ENCODE measurements at regions not wholly inside any gene's neighbourhood (a gene's known extent, or its start where the extent isn't known, plus 50 kb on each side); places are given as distances from the start of the nearest gene placed in this dataset.
"Not testable (repeated sequence)": the region's sequence is repeated elsewhere in the genome, so short reads cannot be mapped to it uniquely, and the experiment has no call there.

DNA sequence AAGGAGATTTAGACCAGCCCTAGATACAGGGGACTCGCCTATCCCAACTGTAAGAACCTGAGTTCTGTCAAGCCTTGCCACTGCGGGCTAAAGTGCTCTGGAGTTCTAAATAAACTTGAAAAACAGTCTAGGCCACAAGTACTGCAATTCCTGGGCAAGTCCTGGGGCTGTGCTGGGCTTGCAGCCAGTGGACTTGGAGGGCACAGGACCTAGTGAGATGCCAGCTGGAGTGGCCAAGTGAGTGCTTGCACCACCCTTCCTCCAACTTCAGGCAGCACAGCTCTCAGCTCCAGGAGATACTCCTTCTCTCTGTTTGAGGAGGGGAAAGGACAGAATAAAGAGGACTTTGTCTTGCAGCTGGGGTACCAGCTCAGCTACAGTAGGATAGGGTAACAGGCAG is 307.6 kb upstream of the FBXO33 start:
- in situ Hi-C loops (cut with HindIII; ENCODE audit: low sequenced_read_pairs): no loop called here

DNA sequence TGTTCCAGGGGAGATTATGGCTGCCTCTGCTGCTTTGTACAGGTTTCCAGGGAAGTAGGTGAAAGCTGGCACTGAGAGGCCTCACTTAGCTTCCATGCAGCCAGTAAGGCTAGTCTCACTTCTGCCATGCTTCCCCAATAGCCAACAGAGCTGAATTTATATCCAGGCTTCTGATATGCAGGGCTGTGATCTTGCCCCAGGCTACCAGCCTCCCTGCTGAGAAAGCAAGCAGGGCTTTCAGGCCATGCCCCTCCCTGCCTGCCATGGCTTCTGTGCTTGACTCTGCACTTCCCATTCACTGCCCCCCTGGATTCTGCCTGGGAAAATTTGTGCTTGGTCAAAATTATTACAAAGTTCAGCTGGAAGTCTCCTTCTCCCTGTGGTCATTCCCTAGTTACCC is 302.1 kb upstream of the FBXO33 start:
- in situ Hi-C loops (cut with HindIII; ENCODE audit: low sequenced_read_pairs): no loop called here

DNA sequence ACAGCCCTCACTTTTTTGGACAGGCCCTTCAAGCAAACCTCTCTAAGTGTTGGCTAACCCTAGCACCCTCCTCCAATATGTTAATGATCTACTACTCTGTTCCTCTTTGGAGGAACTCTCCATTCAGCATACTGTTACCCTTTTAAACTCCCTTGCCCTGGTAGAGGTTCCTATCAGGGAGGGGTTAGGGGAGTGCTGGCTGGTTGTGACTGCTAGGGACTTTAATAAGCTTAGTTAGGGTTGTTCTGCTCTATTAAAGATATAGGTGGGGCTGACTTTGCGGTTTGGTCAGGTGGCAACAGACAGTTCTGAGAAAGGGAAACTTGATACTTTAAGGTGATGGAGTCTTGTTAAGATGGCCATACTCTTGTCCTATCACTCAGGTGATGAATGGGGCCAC is 301.5 kb upstream of the FBXO33 start:
- in situ Hi-C loops (cut with HindIII; ENCODE audit: low sequenced_read_pairs): no loop called here

DNA sequence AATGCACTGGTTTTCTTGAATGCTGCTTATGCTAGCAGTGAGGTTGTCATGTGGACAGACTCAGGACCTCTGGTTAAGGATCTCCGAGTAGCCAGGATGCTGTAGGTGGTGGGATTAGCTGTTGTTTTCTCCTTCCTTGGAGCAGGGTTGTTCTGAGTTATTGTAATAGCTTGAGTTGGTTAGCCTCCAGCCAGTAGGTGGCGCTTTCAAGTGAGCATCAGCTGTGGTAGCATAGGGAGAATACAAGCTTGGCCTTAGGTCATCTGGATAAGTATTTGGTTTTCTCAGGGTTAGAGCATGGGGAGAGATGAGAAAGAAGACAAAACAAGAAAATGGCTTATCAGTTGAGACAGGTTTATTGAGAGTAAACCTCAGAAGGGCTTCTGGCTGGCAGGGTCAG is 299.7 kb upstream of the FBXO33 start:
- in situ Hi-C loops (cut with HindIII; ENCODE audit: low sequenced_read_pairs): no loop called here

DNA sequence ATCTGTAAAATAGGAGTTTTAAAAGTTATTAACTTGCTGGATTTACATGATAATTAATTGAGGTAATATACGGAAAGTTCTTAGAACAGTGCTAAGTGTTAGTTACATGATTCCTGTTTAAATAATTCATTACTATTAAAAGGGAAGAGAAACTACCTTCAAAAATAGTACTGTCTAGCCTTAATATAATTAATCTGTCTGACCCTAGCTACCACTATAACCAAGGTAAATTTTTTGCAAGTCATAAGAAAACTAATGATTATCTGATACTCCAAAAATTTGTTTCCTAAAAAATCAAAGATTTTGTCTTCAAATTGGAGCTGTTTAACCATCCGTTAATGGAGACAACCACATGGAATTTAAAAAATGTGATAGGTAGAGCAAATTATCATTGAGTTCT is 294.3 kb upstream of the FBXO33 start:
- in situ Hi-C loops (cut with HindIII; ENCODE audit: low sequenced_read_pairs): no loop called here

DNA sequence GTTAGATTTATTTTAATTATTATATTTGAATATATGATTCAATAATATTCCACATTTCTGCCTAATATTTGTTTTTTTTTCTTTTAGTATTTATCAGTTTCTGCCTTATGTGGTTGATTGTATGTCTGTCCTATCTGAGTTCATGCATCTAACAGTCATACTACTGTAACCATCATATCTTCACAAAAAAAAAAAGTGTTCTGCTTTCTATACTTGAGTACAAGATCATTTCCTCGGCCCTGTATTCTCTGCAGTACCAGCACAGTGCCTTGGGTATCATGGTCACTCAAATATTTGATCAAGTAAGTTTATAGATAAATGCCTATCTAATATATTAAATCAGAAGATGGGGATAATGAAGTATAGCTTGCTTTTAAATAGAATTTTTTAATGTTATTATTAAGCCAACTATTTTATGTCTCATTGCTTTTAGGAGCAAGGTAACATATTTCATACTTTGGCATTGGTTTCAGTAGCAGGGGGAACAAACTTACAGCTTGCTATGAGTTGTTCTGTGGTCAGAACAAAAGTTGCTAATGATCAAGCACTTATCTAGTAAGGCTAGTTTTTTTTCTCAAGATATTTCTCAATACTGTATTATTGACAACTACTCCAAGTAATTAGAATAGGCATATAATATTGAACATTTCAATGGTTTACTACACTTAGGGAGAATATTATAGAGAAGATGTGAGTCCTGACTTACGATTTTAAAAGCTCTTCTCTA is 290.5 kb upstream of the FBXO33 start:
- in situ Hi-C loops (cut with HindIII; ENCODE audit: low sequenced_read_pairs): no loop called here

DNA sequence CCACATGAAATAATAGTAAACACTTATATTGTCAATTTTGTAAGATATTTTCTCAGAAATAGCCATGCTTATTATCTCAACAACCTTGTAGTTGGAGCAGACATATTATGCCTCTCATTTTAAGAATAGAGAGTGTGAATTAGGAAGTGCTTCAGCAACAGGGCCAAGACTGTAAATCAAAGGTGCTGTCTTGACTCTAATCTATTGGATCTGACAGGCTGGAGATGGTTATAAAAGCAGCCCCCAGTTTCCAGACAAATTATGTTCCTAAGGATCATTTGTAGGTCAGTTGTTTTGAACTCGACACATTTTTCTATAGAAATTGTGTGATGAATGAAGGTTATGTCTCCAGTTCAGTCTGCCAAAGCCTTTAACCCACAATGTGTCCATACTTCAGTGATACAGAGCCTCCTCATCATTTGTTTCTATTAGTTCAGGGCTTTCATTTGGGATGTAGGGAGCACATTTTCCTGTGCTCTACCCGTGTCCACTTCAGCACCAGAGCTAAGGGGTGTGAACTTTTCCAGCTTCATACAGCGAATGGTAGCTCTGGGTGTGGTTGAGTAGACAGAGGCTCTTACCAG is 284.8 kb upstream of the FBXO33 start:
- in situ Hi-C loops (cut with HindIII; ENCODE audit: low sequenced_read_pairs): no loop called here

DNA sequence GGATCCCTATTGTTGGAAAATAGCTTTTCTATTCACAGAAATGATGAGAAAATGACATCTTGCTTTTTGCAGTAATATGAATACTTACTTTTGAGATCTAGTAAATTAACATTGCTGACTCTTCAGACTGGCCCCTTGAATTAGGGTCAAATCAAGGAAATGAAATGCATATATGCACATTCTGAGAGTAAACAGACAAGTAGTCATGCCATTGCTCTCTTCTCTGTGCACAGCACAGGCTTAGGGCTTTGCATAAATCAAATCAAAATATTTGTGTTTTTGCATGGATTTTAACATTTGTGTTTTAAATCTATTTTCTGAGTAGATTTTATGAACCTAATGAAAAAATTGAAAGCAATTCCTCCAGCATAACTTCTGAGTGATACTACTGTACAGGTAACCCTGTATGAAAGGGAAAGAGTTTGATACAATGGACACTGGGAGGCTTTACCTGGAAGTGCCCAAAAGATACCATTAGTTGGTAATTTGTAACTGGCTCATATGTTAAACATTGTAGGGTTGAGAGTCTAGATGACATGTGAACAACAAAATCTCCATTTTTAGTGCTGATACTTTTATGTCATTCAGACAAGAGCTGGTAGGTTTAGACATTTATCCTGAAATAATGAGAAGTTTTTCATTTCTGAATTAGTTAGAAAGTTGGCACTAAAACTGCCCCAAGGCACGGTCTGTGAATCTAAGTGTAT is 280.2 kb upstream of the FBXO33 start:
- in situ Hi-C loops (cut with HindIII; ENCODE audit: low sequenced_read_pairs): no loop called here

DNA sequence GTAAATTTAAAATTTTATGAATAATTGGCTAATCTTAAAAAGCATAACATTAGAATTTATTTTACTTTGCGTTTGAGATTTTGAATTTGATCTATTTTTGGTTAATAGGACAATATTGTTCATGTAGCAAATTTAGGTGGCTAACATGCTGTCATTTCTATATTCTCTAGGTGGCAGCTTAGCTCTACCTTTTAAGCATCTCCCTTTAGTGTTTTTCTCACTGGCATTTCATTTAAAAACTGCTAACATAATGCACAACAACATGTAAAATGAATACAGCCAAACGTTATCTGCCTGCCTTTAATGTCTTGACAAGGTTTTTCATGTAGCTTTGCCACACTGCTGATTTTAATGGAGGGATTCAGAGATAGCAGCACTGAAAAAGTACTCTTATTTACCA is 272.4 kb upstream of the FBXO33 start:
- in situ Hi-C loops (cut with HindIII; ENCODE audit: low sequenced_read_pairs): no loop called here

DNA sequence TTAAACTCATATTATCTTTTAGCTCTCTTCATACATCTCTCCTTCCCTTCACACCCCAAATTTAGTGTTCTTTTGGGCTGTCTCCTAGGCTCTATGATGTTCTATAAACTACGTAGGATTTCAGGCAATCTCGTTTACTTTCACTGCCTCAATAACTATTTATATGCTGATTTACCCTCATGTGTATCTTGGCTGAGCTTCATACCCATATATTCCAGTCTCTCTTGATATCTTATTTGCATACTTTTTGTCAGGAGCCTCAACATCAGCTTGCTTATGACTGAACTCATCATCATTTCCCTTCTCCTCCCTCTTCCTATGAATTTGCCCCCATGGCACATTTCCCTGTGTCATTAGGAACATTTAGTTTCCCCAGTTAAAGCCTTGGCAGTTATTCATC is 262.1 kb upstream of the FBXO33 start:
- in situ Hi-C loops (cut with HindIII; ENCODE audit: low sequenced_read_pairs): no loop called here

DNA sequence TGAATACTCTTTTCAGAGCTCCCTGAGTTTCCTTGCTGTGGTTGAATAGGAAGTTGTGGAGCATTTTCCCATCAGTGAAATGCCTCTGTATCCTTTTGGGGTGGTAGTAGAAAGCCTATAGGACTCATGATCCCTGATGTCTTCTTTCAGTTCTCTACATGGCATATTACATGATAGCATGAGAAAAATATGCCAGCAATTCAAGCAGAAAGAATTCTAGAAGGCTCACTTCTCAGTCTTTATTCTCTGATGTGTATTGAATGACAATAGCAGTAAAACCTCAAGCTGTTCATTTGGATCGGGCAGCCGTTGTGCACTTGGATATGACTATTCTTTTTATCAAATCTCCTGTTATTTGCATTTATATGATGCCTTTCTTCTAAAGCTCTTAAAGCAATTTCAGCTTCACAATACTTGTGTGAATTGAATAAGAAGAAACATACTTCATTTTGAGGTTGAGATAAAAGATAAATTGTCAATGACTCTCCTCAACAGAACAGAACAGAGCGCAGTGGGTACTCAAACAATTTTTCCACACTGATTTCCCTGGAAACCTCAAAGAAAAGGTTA is 251.5 kb upstream of the FBXO33 start:
- in situ Hi-C loops (cut with HindIII; ENCODE audit: low sequenced_read_pairs): no loop called here

DNA sequence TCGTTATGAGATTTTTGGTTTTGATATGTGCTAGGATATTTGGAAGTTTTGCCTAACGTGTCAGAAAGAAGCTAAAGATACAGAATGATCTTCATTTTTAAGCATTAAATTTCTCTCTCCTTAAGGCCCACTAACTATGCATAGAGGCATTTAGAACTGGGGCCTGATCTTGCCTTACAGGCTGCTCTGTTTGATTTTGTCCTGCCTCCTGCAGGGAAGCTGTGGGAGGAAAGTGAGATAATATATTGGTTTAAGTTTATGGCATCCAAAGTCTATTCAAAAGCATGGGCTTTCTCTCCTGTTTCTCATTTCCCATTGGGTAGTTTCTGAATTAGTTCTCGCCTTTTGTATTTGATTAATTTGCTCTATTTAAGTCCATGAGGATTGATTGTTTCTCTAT is 250.3 kb upstream of the FBXO33 start:
- in situ Hi-C loops (cut with HindIII; ENCODE audit: low sequenced_read_pairs): no loop called here

DNA sequence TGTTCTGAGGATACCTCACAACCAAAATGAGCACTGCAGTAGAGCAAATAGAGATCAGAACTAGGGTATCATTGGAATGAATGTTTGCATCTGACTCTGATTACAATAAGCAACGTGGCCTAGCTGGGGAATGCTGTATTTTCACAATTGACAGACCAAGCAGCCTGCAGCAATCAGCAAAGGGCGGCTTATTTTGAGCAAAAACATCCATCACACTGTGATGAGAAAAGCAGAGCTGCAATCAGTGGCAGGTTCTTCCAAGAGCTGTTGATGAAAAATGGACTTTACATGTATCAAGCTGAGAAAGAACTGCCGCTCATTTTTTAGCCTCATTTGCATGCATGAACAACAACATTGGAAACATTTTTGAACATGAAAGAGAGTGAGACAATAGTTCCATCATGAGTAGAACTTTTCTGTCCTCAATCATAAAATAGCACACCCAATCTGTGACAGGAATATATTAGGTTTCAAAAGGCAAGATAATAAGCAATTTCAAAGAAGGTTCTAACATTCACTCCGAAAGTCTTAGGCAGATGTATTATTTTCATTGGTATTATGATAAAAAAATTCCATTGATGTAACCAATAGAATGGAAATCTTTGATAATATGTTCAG is 249.7 kb upstream of the FBXO33 start:
- in situ Hi-C loops (cut with HindIII; ENCODE audit: low sequenced_read_pairs): no loop called here

DNA sequence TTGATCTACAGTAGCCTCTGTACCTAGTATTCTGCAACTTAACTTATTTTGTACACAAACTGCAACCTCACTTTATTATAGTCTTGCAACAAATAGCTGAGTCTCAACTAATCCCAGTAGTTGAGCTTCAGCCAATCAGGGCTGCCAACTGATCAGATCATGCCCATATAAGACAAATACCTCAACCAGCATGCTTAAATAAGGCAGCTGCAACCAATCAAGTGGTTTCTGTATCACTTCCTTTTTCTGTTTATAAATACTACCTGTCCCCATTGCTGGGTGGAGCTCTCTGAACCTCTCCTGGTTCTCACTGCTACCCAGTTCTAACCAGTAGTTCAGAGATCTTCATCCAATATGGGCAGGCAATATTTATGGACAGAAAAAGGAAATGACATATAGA is 248.5 kb upstream of the FBXO33 start:
- in situ Hi-C loops (cut with HindIII; ENCODE audit: low sequenced_read_pairs): no loop called here

DNA sequence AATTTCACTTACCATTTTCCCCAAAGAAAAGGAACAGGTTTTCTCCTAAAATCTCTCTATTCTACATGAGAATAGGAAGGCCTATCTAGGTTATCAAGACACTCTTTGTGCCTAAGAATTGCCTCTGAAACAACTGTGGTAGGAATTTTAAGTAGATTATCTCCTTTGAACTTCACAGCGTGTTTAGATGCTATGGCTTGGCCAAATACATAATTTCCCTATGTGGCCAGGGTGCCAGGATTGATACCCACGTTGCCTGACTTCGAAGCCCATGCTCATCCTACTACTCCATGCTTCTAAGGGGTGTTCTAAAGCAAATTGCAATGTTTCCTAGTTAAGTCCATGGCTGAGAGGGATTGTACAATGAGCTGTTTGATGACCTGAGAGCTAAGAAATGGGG is 241.5 kb upstream of the FBXO33 start:
- in situ Hi-C loops (cut with HindIII; ENCODE audit: low sequenced_read_pairs): no loop called here

DNA sequence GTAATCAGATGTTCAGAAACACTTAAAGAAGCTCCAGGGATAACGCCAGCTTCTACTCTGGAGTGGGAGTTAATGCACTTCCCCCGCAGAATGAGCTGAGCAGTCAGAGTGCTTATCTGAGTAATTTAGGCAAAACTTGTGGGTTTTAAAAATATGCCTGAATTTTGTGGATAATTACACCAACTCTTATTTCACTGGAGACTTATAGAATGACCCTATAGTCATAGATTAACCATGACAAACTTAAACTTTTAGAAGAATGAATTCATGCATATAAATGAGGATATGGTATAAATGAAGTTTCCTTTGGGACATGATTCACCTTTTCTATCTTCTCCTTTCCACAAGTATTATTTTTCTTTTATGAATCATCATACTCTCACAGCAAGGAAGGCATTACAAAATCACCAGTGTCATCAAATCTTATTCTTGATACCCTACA is 241.1 kb upstream of the FBXO33 start:
- in situ Hi-C loops (cut with HindIII; ENCODE audit: low sequenced_read_pairs): no loop called here

DNA sequence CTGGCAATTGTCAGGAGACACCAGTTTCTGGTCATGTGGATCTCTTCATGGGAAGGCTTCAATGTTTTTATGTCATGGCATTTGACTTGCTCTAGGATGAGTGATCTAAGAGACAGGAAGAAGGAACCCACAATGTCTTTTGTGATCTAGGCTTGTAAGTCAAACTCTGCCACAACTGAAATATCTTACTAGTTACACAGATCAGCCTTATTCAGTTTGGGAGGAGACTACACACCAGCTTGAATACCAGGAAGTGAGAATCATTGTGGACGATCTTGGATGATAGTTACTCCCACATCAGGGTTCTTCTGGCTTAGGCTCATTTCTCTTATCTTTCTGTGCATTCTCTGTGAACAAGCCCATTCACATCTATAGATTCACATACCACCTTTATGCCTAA is 236.2 kb upstream of the FBXO33 start:
- in situ Hi-C loops (cut with HindIII; ENCODE audit: low sequenced_read_pairs): no loop called here

DNA sequence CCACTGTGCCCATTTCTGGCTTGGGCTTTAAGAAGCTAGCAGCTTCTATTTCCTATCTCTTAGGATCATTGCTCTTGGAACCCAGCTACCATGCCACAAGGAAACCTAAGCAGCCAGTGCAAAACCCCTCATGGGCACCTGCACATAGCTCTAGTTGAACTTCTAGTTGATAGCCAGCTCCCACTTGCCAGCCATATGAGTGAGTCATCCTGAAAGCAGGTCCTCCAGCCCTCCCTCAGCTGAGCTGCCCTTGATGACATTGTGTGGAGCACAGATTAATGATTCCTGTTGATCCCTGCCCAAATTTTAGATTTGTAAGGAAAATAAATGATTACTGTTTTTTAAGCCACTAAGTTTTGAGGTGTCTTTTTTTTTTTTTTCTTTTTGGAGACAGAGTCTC is 234.2 kb upstream of the FBXO33 start:
- in situ Hi-C loops (cut with HindIII; ENCODE audit: low sequenced_read_pairs): no loop called here

DNA sequence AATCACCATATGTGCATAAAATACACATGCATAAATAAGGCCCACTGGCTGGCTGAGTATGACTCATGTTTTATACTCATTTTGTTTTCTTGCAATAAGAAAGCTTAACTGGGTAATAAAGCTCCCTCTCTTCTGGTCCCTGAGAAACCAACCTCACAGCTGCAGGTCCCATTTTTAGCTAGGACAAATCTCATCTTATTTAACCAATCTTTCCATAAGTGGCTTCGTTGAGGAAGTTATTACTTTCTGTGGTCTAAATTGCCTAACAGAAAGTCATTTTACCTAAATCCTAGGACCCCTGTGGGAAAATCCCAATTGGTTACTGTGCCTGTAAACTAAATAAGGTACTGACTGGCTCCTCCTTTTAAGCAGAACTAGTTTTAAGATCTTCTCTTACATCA is 232.8 kb upstream of the FBXO33 start:
- in situ Hi-C loops (cut with HindIII; ENCODE audit: low sequenced_read_pairs): no loop called here

DNA sequence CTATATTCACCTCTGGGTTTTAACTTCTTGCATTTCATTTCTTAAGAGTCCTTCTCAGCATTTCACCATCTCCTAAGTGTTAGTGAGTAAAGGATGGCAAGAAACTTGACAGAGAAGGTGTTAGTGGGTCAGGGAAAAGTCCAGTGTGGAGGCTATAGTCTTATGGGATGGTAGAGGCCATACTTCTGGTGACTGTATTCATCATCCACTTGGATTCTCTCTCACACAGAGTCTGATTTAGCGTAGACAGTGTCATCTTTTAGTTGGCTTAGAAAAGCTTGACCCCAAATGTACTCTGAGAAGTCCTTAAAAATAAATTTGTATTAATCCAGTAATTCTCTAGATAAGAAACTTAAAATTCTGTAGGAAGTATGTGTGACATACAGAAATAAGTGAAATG is 232.4 kb upstream of the FBXO33 start:
- in situ Hi-C loops (cut with HindIII; ENCODE audit: low sequenced_read_pairs): no loop called here

DNA sequence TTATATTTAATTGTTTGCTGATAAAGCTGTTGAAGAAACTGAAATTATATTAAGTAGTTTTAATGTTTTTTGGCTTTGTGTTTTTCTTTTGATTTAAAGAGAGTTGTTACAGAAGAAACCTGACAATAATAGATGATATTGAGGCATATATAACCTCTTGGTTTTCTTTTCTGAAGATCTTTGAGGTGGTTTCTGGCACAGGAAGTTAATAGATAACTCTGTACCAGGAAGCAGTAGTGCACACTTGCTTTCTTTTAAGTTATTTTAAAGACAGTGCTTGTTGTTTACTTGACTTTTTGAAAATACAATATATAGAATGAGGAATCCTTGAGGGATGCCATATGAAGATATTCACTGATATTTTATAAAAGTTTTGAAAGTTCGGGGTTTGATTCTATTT is 209.0 kb upstream of the FBXO33 start:
- in situ Hi-C loops (cut with HindIII; ENCODE audit: low sequenced_read_pairs): no loop called here

DNA sequence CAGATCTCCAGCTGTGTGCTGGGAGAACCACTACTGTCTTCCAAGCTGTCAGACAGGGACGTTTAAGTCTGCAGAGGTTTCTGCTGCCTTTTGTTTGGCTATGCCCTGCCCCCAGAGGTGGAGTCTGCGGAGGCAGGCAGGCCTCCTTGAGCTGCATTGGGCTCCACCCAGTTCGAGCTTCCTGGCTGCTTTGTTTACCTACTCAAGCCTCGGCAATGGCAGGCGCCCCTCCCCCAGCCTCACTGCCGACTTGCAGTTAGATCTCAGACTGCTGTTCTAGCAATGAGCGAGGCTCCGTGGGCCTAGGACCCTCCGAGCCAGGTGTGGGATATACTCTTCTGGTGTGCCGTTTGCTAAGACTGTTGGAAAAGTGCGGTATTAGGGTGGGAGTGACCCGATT is 206.8 kb upstream of the FBXO33 start:
- in situ Hi-C loops (cut with HindIII; ENCODE audit: low sequenced_read_pairs): not testable (repeated sequence)
